GM19035 (cell line): ENCODE measurements at regions not wholly inside any gene's neighbourhood (a gene's known extent, or its start where the extent isn't known, plus 50 kb on each side); places are given as distances from the start of the nearest gene placed in this dataset.
"Not testable (repeated sequence)": the region's sequence is repeated elsewhere in the genome, so short reads cannot be mapped to it uniquely, and the experiment has no call there.

Source experiments
- ATAC-seq: cut with Tn5 transposase; IDR thresholded peaks from one replicate; pipeline ENCODE4 v1.9.1; 2021; ENCODE audit not compliant: unreplicated experiment

- no peak for ATAC-seq
Observed at GRCh38 chr10:10745291-10745690, 272.4 kb upstream of the CELF2 start.

- no peak for ATAC-seq
Observed at GRCh38 chr10:10755490-10755889, 262.2 kb upstream of the CELF2 start.

- ATAC-seq: no peak
Observed at GRCh38 chr10:10758306-10758705, 259.4 kb upstream of the CELF2 start.

GRCh38 chr10:10759806-10760205 lies 257.9 kb upstream of the CELF2 start:
- ATAC-seq: not testable (repeated sequence)

GRCh38 chr10:10765017-10765416 lies 252.7 kb upstream of the CELF2 start:
- ATAC-seq: no peak

- ATAC-seq: no peak
Observed at GRCh38 chr10:10772411-10772810, 245.3 kb upstream of the CELF2 start.

- ATAC-seq: no peak
Observed at GRCh38 chr10:10772874-10773508, 244.7 kb upstream of the CELF2 start.

- ATAC-seq: no peak
Observed at GRCh38 chr10:10774416-10774815, 243.3 kb upstream of the CELF2 start.

- ATAC-seq: no peak
Observed at GRCh38 chr10:10776363-10776762, 241.3 kb upstream of the CELF2 start.

- ATAC-seq: no peak
Observed at GRCh38 chr10:10777279-10777678, 240.4 kb upstream of the CELF2 start.

- ATAC-seq: no peak
Observed at GRCh38 chr10:10777723-10778122, 239.9 kb upstream of the CELF2 start.

GRCh38 chr10:10778959-10779358 lies 238.7 kb upstream of the CELF2 start:
- ATAC-seq: no peak

GRCh38 chr10:10779511-10779910 lies 238.2 kb upstream of the CELF2 start:
- ATAC-seq: no peak

GRCh38 chr10:10780746-10781145 lies 236.9 kb upstream of the CELF2 start:
- ATAC-seq: no peak

- no peak for ATAC-seq
Observed at GRCh38 chr10:10782603-10783002, 235.1 kb upstream of the CELF2 start.

- ATAC-seq: no peak
Observed at GRCh38 chr10:10785627-10786026, 232.0 kb upstream of the CELF2 start.

- ATAC-seq: no peak
Observed at GRCh38 chr10:10786109-10787090, 231.3 kb upstream of the CELF2 start.

GRCh38 chr10:10787586-10787985 lies 230.1 kb upstream of the CELF2 start:
- ATAC-seq: no peak

- ATAC-seq: no peak
Observed at GRCh38 chr10:10788761-10789160, 228.9 kb upstream of the CELF2 start.

GRCh38 chr10:10791869-10792268 lies 225.8 kb upstream of the CELF2 start:
- no peak for ATAC-seq

GRCh38 chr10:10792681-10793080 lies 225.0 kb upstream of the CELF2 start:
- no peak for ATAC-seq

- no peak for ATAC-seq
Observed at GRCh38 chr10:10794046-10794445, 223.6 kb upstream of the CELF2 start.
